Neural crest cell (in vitro differentiated cells): ENCODE measurements at regions not wholly inside any gene's neighbourhood (a gene's known extent, or its start where the extent isn't known, plus 50 kb on each side); places are given as distances from the start of the nearest gene placed in this dataset.

Experiments
- DNase-seq: peaks from one replicate; pipeline ENCODE4 v3.0.0; 2021; ENCODE audit warnings: low read depth, mixed read lengths, low spot score
- H3K27ac Mint-ChIP-seq: one replicate; pipeline ENCODE4 v1.8.0; 2021; ENCODE audit warnings: mild to moderate bottlenecking, mixed read lengths; ENCODE audit not compliant: unreplicated experiment
- H3K27me3 Mint-ChIP-seq: 2 replicates; pipeline ENCODE4 v1.8.0; 2021; ENCODE audit warnings: low read depth, mild to moderate bottlenecking, mixed read lengths
- H3K36me3 Mint-ChIP-seq: 2 replicates; pipeline ENCODE4 v1.8.0; 2021; ENCODE audit warnings: low read depth, mild to moderate bottlenecking, mixed read lengths
- H3K4me1 Mint-ChIP-seq: 2 replicates; pipeline ENCODE4 v1.8.0; 2021; ENCODE audit warnings: mixed read lengths
- H3K4me3 Mint-ChIP-seq: one replicate; pipeline ENCODE4 v1.8.0; 2021; ENCODE audit warnings: mild to moderate bottlenecking, mixed read lengths
- H3K9me3 Mint-ChIP-seq: 2 replicates; pipeline ENCODE4 v1.8.0; 2021; ENCODE audit warnings: mixed read lengths
- CTCF ChIP-seq: fragments of 200-600 bp; sonication (generic); conservative IDR thresholded peaks from 2 replicates; pipeline ENCODE4 v1.5.0; 2021; ENCODE audit warnings: antibody characterized with exemption, mild to moderate bottlenecking

GRCh38 chr18:68017385-68017784 is 500.9 kb upstream of the DSEL start:
- H3K4me1 Mint-ChIP-seq: no peaks in the 10 kb centered on the region
- no peak overlapping the region for H3K4me3 Mint-ChIP-seq
- no peak for TF ChIP-seq CTCF

GRCh38 chr18:67997496-67997895 is 481.0 kb upstream of the DSEL start:
- H3K4me3 Mint-ChIP-seq: no peak overlapping the region
- H3K27ac Mint-ChIP-seq: no peak overlapping the region
- no peaks in the 10 kb centered on the region for H3K9me3 Mint-ChIP-seq
- no peak for TF ChIP-seq CTCF
- no peaks in the 10 kb centered on the region for H3K36me3 Mint-ChIP-seq
- DNase-seq: no peak
- no peaks in the 10 kb centered on the region for H3K4me1 Mint-ChIP-seq
- no peaks in the 10 kb centered on the region for H3K27me3 Mint-ChIP-seq

More at GRCh38 chr18:68017385-68017784, 500.9 kb upstream of the DSEL start:
- H3K27ac Mint-ChIP-seq: no peak overlapping the region
- no peak for DNase-seq
- no peaks in the 10 kb centered on the region for H3K27me3 Mint-ChIP-seq
- no peaks in the 10 kb centered on the region for H3K9me3 Mint-ChIP-seq
- H3K36me3 Mint-ChIP-seq: no peaks in the 10 kb centered on the region

- DNase-seq: no peak
- Mint-ChIP-seq H3K4me1 (no peaks in the 10 kb centered on the region), H3K4me3 (no peak overlapping the region), H3K27ac (no peak overlapping the region), H3K9me3 (no peaks in the 10 kb centered on the region), H3K36me3 (no peaks in the 10 kb centered on the region), H3K27me3 (no peaks in the 10 kb centered on the region)
- TF ChIP-seq CTCF: no peak
These were observed 479.2 kb upstream of the DSEL start for GRCh38 chr18:67995769-67996168.

GRCh38 chr18:67980241-67980640 is 463.7 kb upstream of the DSEL start:
- no peak for TF ChIP-seq CTCF

GRCh38 chr18:67977067-67977616 is 460.6 kb upstream of the DSEL start:
- Mint-ChIP-seq H3K9me3 (peaks cover 7% of the 10 kb centered on the region), H3K27me3 (no peaks in the 10 kb centered on the region), H3K4me1 (no peaks in the 10 kb centered on the region), H3K36me3 (no peaks in the 10 kb centered on the region), H3K4me3 (no peak overlapping the region), H3K27ac (no peak overlapping the region)
- TF ChIP-seq CTCF: no peak
- no peak for DNase-seq

More at GRCh38 chr18:67980241-67980640, 463.7 kb upstream of the DSEL start:
- no peaks in the 10 kb centered on the region for H3K27me3 Mint-ChIP-seq
- DNase-seq: no peak
- H3K9me3 Mint-ChIP-seq: no peaks in the 10 kb centered on the region
- no peak overlapping the region for H3K27ac Mint-ChIP-seq
- H3K4me3 Mint-ChIP-seq: no peak overlapping the region
- no peaks in the 10 kb centered on the region for H3K36me3 Mint-ChIP-seq
- no peaks in the 10 kb centered on the region for H3K4me1 Mint-ChIP-seq
